ENCODE measurements at regions not wholly inside any gene's neighbourhood (a gene's known extent, or its start where the extent isn't known, plus 50 kb on each side); places are given as distances from the start of the nearest gene placed in this dataset.

- H3K36me3 ChIP-seq (ENCODE audit: insufficient read depth, low read length): no peaks in the 10 kb centered on the region
- H2AFZ ChIP-seq (ENCODE audit: low read length, unreplicated experiment): no peak overlapping the region
- H3K4me1 ChIP-seq (ENCODE audit: control insufficient read depth, insufficient read depth, low read length, unreplicated experiment): peaks cover 44% of the 10 kb centered on the region
- H3K27me3 ChIP-seq (ENCODE audit: insufficient read depth, low read length): no peaks in the 10 kb centered on the region
- peak overlapping the region; percentile 68 for H3K27ac ChIP-seq (ENCODE audit: low read depth, low read length)
- no peak overlapping the region for H3K4me3 ChIP-seq (ENCODE audit: low read depth, low read length)
- H3K79me2 ChIP-seq (ENCODE audit: control insufficient read depth, insufficient read depth, low read length, unreplicated experiment): no peaks in the 10 kb centered on the region
Measured at GRCh38 chr7:106417273-106417902, 132.6 kb upstream of the NAMPT start.

GRCh38 chr7:106416430-106416829 lies 131.6 kb upstream of the NAMPT start:
- no peaks in the 10 kb centered on the region for H3K79me2 ChIP-seq (ENCODE audit: control insufficient read depth, insufficient read depth, low read length, unreplicated experiment)
- H3K36me3 ChIP-seq (ENCODE audit: insufficient read depth, low read length): no peaks in the 10 kb centered on the region
- H3K27ac ChIP-seq (ENCODE audit: low read depth, low read length): no peak overlapping the region
- no peak overlapping the region for H3K4me3 ChIP-seq (ENCODE audit: low read depth, low read length)
- no peaks in the 10 kb centered on the region for H3K27me3 ChIP-seq (ENCODE audit: insufficient read depth, low read length)
- no peak overlapping the region for H2AFZ ChIP-seq (ENCODE audit: low read length, unreplicated experiment)
- peaks cover 34% of the 10 kb centered on the region for H3K4me1 ChIP-seq (ENCODE audit: control insufficient read depth, insufficient read depth, low read length, unreplicated experiment)

- H3K4me1 ChIP-seq (ENCODE audit: control insufficient read depth, insufficient read depth, low read length, unreplicated experiment): peaks cover 25% of the 10 kb centered on the region
- H3K27me3 ChIP-seq (ENCODE audit: insufficient read depth, low read length): no peaks in the 10 kb centered on the region
- H3K4me3 ChIP-seq (ENCODE audit: low read depth, low read length): no peak overlapping the region
- no peaks in the 10 kb centered on the region for H3K36me3 ChIP-seq (ENCODE audit: insufficient read depth, low read length)
- H3K27ac ChIP-seq (ENCODE audit: low read depth, low read length): no peak overlapping the region
- no peak overlapping the region for H2AFZ ChIP-seq (ENCODE audit: low read length, unreplicated experiment)
- no peaks in the 10 kb centered on the region for H3K79me2 ChIP-seq (ENCODE audit: control insufficient read depth, insufficient read depth, low read length, unreplicated experiment)
Measured at GRCh38 chr7:106415433-106415832, 130.7 kb upstream of the NAMPT start.

- peaks cover 9% of the 10 kb centered on the region for H3K4me1 ChIP-seq (ENCODE audit: control insufficient read depth, insufficient read depth, low read length, unreplicated experiment)
- no peaks in the 10 kb centered on the region for H3K36me3 ChIP-seq (ENCODE audit: insufficient read depth, low read length)
- H3K79me2 ChIP-seq (ENCODE audit: control insufficient read depth, insufficient read depth, low read length, unreplicated experiment): no peaks in the 10 kb centered on the region
- H3K4me3 ChIP-seq (ENCODE audit: low read depth, low read length): no peak overlapping the region
- no peak overlapping the region for H3K27ac ChIP-seq (ENCODE audit: low read depth, low read length)
- H3K27me3 ChIP-seq (ENCODE audit: insufficient read depth, low read length): no peaks in the 10 kb centered on the region
- no peak overlapping the region for H2AFZ ChIP-seq (ENCODE audit: low read length, unreplicated experiment)
Measured at GRCh38 chr7:106413446-106413845, 128.7 kb upstream of the NAMPT start.

GRCh38 chr7:106405697-106406141 lies 120.9 kb upstream of the NAMPT start:
- no peaks in the 10 kb centered on the region for H3K36me3 ChIP-seq (ENCODE audit: insufficient read depth, low read length)
- no peaks in the 10 kb centered on the region for H3K79me2 ChIP-seq (ENCODE audit: control insufficient read depth, insufficient read depth, low read length, unreplicated experiment)
- H3K4me3 ChIP-seq (ENCODE audit: low read depth, low read length): no peak overlapping the region
- no peak overlapping the region for H3K27ac ChIP-seq (ENCODE audit: low read depth, low read length)
- no peaks in the 10 kb centered on the region for H3K4me1 ChIP-seq (ENCODE audit: control insufficient read depth, insufficient read depth, low read length, unreplicated experiment)
- peaks cover 7% of the 10 kb centered on the region for H3K27me3 ChIP-seq (ENCODE audit: insufficient read depth, low read length)
- peak overlapping the region; percentile 67 for H2AFZ ChIP-seq (ENCODE audit: low read length, unreplicated experiment)

GRCh38 chr7:106402898-106403297 lies 118.1 kb upstream of the NAMPT start:
- no peak overlapping the region for H2AFZ ChIP-seq (ENCODE audit: low read length, unreplicated experiment)

GRCh38 chr7:106400923-106401322 lies 116.1 kb upstream of the NAMPT start:
- no peak overlapping the region for H3K27ac ChIP-seq (ENCODE audit: low read depth, low read length)
- H2AFZ ChIP-seq (ENCODE audit: low read length, unreplicated experiment): no peak overlapping the region
- peaks cover 33% of the 10 kb centered on the region for H3K27me3 ChIP-seq (ENCODE audit: insufficient read depth, low read length)

More at GRCh38 chr7:106402898-106403297, 118.1 kb upstream of the NAMPT start:
- no peaks in the 10 kb centered on the region for H3K4me1 ChIP-seq (ENCODE audit: control insufficient read depth, insufficient read depth, low read length, unreplicated experiment)
- no peak overlapping the region for H3K27ac ChIP-seq (ENCODE audit: low read depth, low read length)
- no peaks in the 10 kb centered on the region for H3K36me3 ChIP-seq (ENCODE audit: insufficient read depth, low read length)
- H3K27me3 ChIP-seq (ENCODE audit: insufficient read depth, low read length): peaks cover 31% of the 10 kb centered on the region
- H3K4me3 ChIP-seq (ENCODE audit: low read depth, low read length): no peak overlapping the region
- no peaks in the 10 kb centered on the region for H3K79me2 ChIP-seq (ENCODE audit: control insufficient read depth, insufficient read depth, low read length, unreplicated experiment)

GRCh38 chr7:106398786-106399185 lies 114.0 kb upstream of the NAMPT start:
- no peak overlapping the region for H3K27ac ChIP-seq (ENCODE audit: low read depth, low read length)
- H3K36me3 ChIP-seq (ENCODE audit: insufficient read depth, low read length): no peaks in the 10 kb centered on the region
- no peaks in the 10 kb centered on the region for H3K4me1 ChIP-seq (ENCODE audit: control insufficient read depth, insufficient read depth, low read length, unreplicated experiment)
- peaks cover 37% of the 10 kb centered on the region for H3K27me3 ChIP-seq (ENCODE audit: insufficient read depth, low read length)
- H2AFZ ChIP-seq (ENCODE audit: low read length, unreplicated experiment): no peak overlapping the region
- H3K79me2 ChIP-seq (ENCODE audit: control insufficient read depth, insufficient read depth, low read length, unreplicated experiment): no peaks in the 10 kb centered on the region
- no peak overlapping the region for H3K4me3 ChIP-seq (ENCODE audit: low read depth, low read length)

More at GRCh38 chr7:106400923-106401322, 116.1 kb upstream of the NAMPT start:
- Histone ChIP-seq H3K79me2 (ENCODE audit: control insufficient read depth, insufficient read depth, low read length, unreplicated experiment) (no peaks in the 10 kb centered on the region), H3K4me1 (ENCODE audit: control insufficient read depth, insufficient read depth, low read length, unreplicated experiment) (no peaks in the 10 kb centered on the region), H3K36me3 (ENCODE audit: insufficient read depth, low read length) (no peaks in the 10 kb centered on the region), H3K4me3 (ENCODE audit: low read depth, low read length) (no peak overlapping the region)

GRCh38 chr7:106397994-106398393 lies 113.2 kb upstream of the NAMPT start:
- Histone ChIP-seq H3K27me3 (ENCODE audit: insufficient read depth, low read length) (peaks cover 37% of the 10 kb centered on the region), H3K79me2 (ENCODE audit: control insufficient read depth, insufficient read depth, low read length, unreplicated experiment) (no peaks in the 10 kb centered on the region), H2AFZ (ENCODE audit: low read length, unreplicated experiment) (no peak overlapping the region), H3K27ac (ENCODE audit: low read depth, low read length) (no peak overlapping the region), H3K36me3 (ENCODE audit: insufficient read depth, low read length) (no peaks in the 10 kb centered on the region), H3K4me3 (ENCODE audit: low read depth, low read length) (no peak overlapping the region), H3K4me1 (ENCODE audit: control insufficient read depth, insufficient read depth, low read length, unreplicated experiment) (no peaks in the 10 kb centered on the region)

GRCh38 chr7:106394526-106394925 lies 109.7 kb upstream of the NAMPT start:
- Histone ChIP-seq H3K36me3 (ENCODE audit: insufficient read depth, low read length) (no peaks in the 10 kb centered on the region), H3K4me1 (ENCODE audit: control insufficient read depth, insufficient read depth, low read length, unreplicated experiment) (no peaks in the 10 kb centered on the region), H2AFZ (ENCODE audit: low read length, unreplicated experiment) (no peak overlapping the region), H3K27me3 (ENCODE audit: insufficient read depth, low read length) (peaks cover 20% of the 10 kb centered on the region; the same call in 1 of the 2 replicates), H3K4me3 (ENCODE audit: low read depth, low read length) (no peak overlapping the region), H3K27ac (ENCODE audit: low read depth, low read length) (no peak overlapping the region), H3K79me2 (ENCODE audit: control insufficient read depth, insufficient read depth, low read length, unreplicated experiment) (no peaks in the 10 kb centered on the region)

GRCh38 chr7:106393564-106394251 lies 108.9 kb upstream of the NAMPT start:
- Histone ChIP-seq H3K4me1 (ENCODE audit: control insufficient read depth, insufficient read depth, low read length, unreplicated experiment) (no peaks in the 10 kb centered on the region), H2AFZ (ENCODE audit: low read length, unreplicated experiment) (no peak overlapping the region), H3K36me3 (ENCODE audit: insufficient read depth, low read length) (no peaks in the 10 kb centered on the region), H3K27me3 (ENCODE audit: insufficient read depth, low read length) (peaks cover 13% of the 10 kb centered on the region; the same call in 1 of the 2 replicates), H3K27ac (ENCODE audit: low read depth, low read length) (no peak overlapping the region), H3K4me3 (ENCODE audit: low read depth, low read length) (no peak overlapping the region), H3K79me2 (ENCODE audit: control insufficient read depth, insufficient read depth, low read length, unreplicated experiment) (no peaks in the 10 kb centered on the region)
